H1 (cell line): ENCODE measurements at regions not wholly inside any gene's neighbourhood (a gene's known extent, or its start where the extent isn't known, plus 50 kb on each side); places are given as distances from the start of the nearest gene placed in this dataset.

Experiments used
- CTCF ChIA-PET: fragments of 300-600 bp; sonication (Branson Sonifier 250); formaldehyde crosslinking; loops from one replicate; lab custom pipeline; 2021; ENCODE audit not compliant: partially characterized antibody; lab: Charles Lee
- POLR2A ChIA-PET: fragments of 300-600 bp; sonication (Branson Sonifier 250); formaldehyde crosslinking; loops from one replicate; lab custom pipeline; 2021; ENCODE audit warnings: inconsistent platforms; ENCODE audit not compliant: partially characterized antibody; lab: Charles Lee
- DNase-seq, 2 experiments: peaks; one replicate each; pipeline versions ENCODE4 v3.0.0 to v3.0.0-alpha.2; 2010 to 2022; ENCODE audit warnings: low spot score in 2 of 2, low read depth in 1 of 2, mixed read lengths in 1 of 2
- FAIRE-seq: peaks from 2 replicates; lab custom pipeline; 2011; peaks lifted over from hg19 to GRCh38; lab: Jason Lieb, UNC
- H2AFZ ChIP-seq: 2 replicates; pipeline ENCODE4 v1.8.1; 2012; ENCODE audit warnings: low read length, inconsistent platforms
- H2AK5ac ChIP-seq: 2 replicates; pipeline ENCODE4 v1.6.1; 2013; ENCODE audit warnings: low read depth, low read length
- H2BK120ac ChIP-seq: replicated peaks from 2 replicates; pipeline ENCODE3; 2013; ENCODE audit warnings: low read depth, low read length, inconsistent platforms
- H2BK12ac ChIP-seq: 2 replicates; pipeline ENCODE4 v1.6.1; 2013; ENCODE audit warnings: low read depth, low read length
- H2BK15ac ChIP-seq: 2 replicates; pipeline ENCODE4 v1.6.1; 2013; ENCODE audit warnings: low read length
- H2BK20ac ChIP-seq: 2 replicates; pipeline ENCODE4 v1.6.1; 2013; ENCODE audit warnings: low read length
- H2BK5ac ChIP-seq: 2 replicates; pipeline ENCODE4 v1.6.1; 2013; ENCODE audit warnings: low read depth, low read length
- H3K14ac ChIP-seq: 2 replicates; pipeline ENCODE4 v1.6.1; 2013; ENCODE audit warnings: inconsistent platforms; ENCODE audit not compliant: insufficient read length
- H3K18ac ChIP-seq: 2 replicates; pipeline ENCODE4 v1.6.1; 2013; ENCODE audit warnings: low read length; ENCODE audit errors: extremely low read depth
- H3K23ac ChIP-seq: 2 replicates; pipeline ENCODE4 v1.6.1; 2013; ENCODE audit warnings: inconsistent platforms; ENCODE audit not compliant: insufficient read length
- H3K23me2 ChIP-seq: 2 replicates; pipeline ENCODE4 v1.6.1; 2013; ENCODE audit warnings: low read depth, low read length
- H3K27ac ChIP-seq: 2 replicates; pipeline ENCODE4 v1.6.1; 2011; ENCODE audit warnings: low read depth, low read length, inconsistent platforms
- H3K27me3 ChIP-seq, 4 experiments: replicated peaks in 1 of 4; 1 replicate in 1 of 4; 2 replicates in 3 of 4; pipeline versions ENCODE4 v1.6.1 to v1.8.1; 2011 to 2013; ENCODE audit warnings: low read length in 3 of 4, mild to moderate bottlenecking in 3 of 4, inconsistent platforms in 2 of 4, mixed read lengths in 2 of 4, moderate library complexity in 1 of 4; ENCODE audit not compliant: control insufficient read depth in 3 of 4, insufficient read depth in 3 of 4; ENCODE audit errors: extremely low read depth in 1 of 4
- H3K36me3 ChIP-seq, 4 experiments: 2 replicates each; pipeline versions ENCODE4 v1.6.1 to v1.8.1; 2011 to 2013; ENCODE audit warnings: mild to moderate bottlenecking in 4 of 4, low read length in 3 of 4, moderate library complexity in 2 of 4, control low read depth in 1 of 4, inconsistent platforms in 1 of 4; ENCODE audit not compliant: insufficient read depth in 4 of 4, control insufficient read depth in 2 of 4
- H3K4ac ChIP-seq: replicated peaks from 2 replicates; pipeline ENCODE3; 2013; ENCODE audit warnings: low read length, low read depth, mixed read lengths, inconsistent platforms; ENCODE audit not compliant: insufficient read length
- H3K4me1 ChIP-seq, 4 experiments: replicated peaks in 1 of 4; 1 replicate in 1 of 4; 2 replicates in 3 of 4; pipeline versions ENCODE4 v1.6.1 to v1.8.1; 2011 to 2013; ENCODE audit warnings: low read length in 3 of 4, inconsistent platforms in 2 of 4, mixed read lengths in 1 of 4; ENCODE audit not compliant: insufficient read depth in 4 of 4, control insufficient read depth in 3 of 4
- H3K4me2 ChIP-seq, 2 experiments: 2 replicates each; pipeline versions ENCODE4 v1.6.1 to v1.8.1; 2011 to 2013; ENCODE audit warnings: low read depth in 2 of 2, low read length in 2 of 2, control low read depth in 1 of 2, inconsistent platforms in 1 of 2, mild to moderate bottlenecking in 1 of 2; ENCODE audit not compliant: insufficient read depth in 1 of 2
- H3K4me3 ChIP-seq, 4 experiments: fragments of 200-600, 300-600 bp in 1 of 4; sonication (generic), shearing (Covaris generic), sonication (Bioruptor Twin) in 1 of 4; 2 replicates each; pipeline versions ENCODE4 v1.5.1 to v1.8.1; 2011 to 2016; ENCODE audit warnings: low read length in 4 of 4, low read depth in 3 of 4, control low read depth in 2 of 4, inconsistent platforms in 2 of 4, mild to moderate bottlenecking in 2 of 4, mixed read lengths in 1 of 4, moderate library complexity in 1 of 4; ENCODE audit not compliant: insufficient read depth in 2 of 4; ENCODE audit errors: extremely low read depth in 1 of 4
- H3K56ac ChIP-seq: replicated peaks from 2 replicates; pipeline ENCODE3; 2013; ENCODE audit warnings: low read depth, mild to moderate bottlenecking, mixed read lengths, low read length, inconsistent platforms; ENCODE audit not compliant: insufficient read length
- H3K79me1 ChIP-seq: 2 replicates; pipeline ENCODE4 v1.6.1; 2013; ENCODE audit warnings: low read depth, low read length, control low read depth
- H3K79me2 ChIP-seq, 2 experiments: 2 replicates each; pipeline versions ENCODE4 v1.6.1 to v1.8.1; 2012 to 2013; ENCODE audit warnings: low read length in 2 of 2, mild to moderate bottlenecking in 2 of 2, inconsistent platforms in 1 of 2; ENCODE audit not compliant: insufficient read depth in 2 of 2, control insufficient read depth in 1 of 2
- H3K9ac ChIP-seq, 4 experiments: replicated peaks in 1 of 4; 1 replicate in 1 of 4; 2 replicates in 3 of 4; pipeline versions ENCODE4 v1.6.1 to v1.8.1; 2011 to 2013; ENCODE audit warnings: low read depth in 3 of 4, low read length in 3 of 4, control low read depth in 2 of 4, mild to moderate bottlenecking in 2 of 4, moderate library complexity in 2 of 4, inconsistent platforms in 1 of 4; ENCODE audit errors: extremely low read depth in 1 of 4
- H3K9me3 ChIP-seq, 2 experiments: 2 replicates each; pipeline versions ENCODE4 v1.6.1 to v1.8.1; 2012 to 2013; ENCODE audit warnings: mild to moderate bottlenecking in 2 of 2, moderate library complexity in 2 of 2, control low read depth in 1 of 2, inconsistent platforms in 1 of 2, low read depth in 1 of 2, low read length in 1 of 2, mixed read lengths in 1 of 2; ENCODE audit not compliant: insufficient read depth in 2 of 2
- H4K20me1 ChIP-seq, 2 experiments: replicated peaks in 1 of 2; 2 replicates each; pipeline versions ENCODE3 to v1.8.1; 2011 to 2013; ENCODE audit warnings: inconsistent platforms in 2 of 2, low read length in 2 of 2, mild to moderate bottlenecking in 1 of 2; ENCODE audit not compliant: insufficient read depth in 2 of 2, control insufficient read depth in 1 of 2
- H4K5ac ChIP-seq: 2 replicates; pipeline ENCODE4 v1.6.1; 2013; ENCODE audit warnings: low read length, low read depth, mixed read lengths, inconsistent platforms; ENCODE audit not compliant: insufficient read length
- H4K8ac ChIP-seq: 2 replicates; pipeline ENCODE4 v1.8.0; 2013; ENCODE audit warnings: mild to moderate bottlenecking, moderate library complexity, low read length, inconsistent platforms; ENCODE audit not compliant: insufficient read depth; ENCODE audit errors: extremely low read depth
- H4K91ac ChIP-seq: replicated peaks from 2 replicates; pipeline ENCODE3; 2013; ENCODE audit warnings: low read length, mixed read lengths, inconsistent platforms; ENCODE audit not compliant: insufficient read length
- ASH2L ChIP-seq: fragments of 200-600, 300-600 bp; sonication (generic); IDR thresholded peaks from one replicate; pipeline ENCODE4 v1.7.1; 2017; ENCODE audit warnings: low read length
- CEBPB ChIP-seq: IDR thresholded peaks from 2 replicates; pipeline ENCODE4 v1.6.1; 2012; ENCODE audit warnings: low read depth, low read length
- EGR1 ChIP-seq: IDR thresholded peaks from 2 replicates; pipeline ENCODE4 v1.6.1; 2011; ENCODE audit warnings: low read depth, low read length, borderline replicate concordance
- JUND ChIP-seq: IDR thresholded peaks from 2 replicates; pipeline ENCODE4 v1.6.1; 2011; ENCODE audit warnings: mild to moderate bottlenecking, improper control_type of control experiment, low read length
- MAFK ChIP-seq: IDR thresholded peaks from 2 replicates; pipeline ENCODE4 v1.6.1; 2012; ENCODE audit warnings: low read depth, mild to moderate bottlenecking, improper control_type of control experiment, low read length
- POLR2AphosphoS5 ChIP-seq: IDR thresholded peaks from 2 replicates; pipeline ENCODE4 v1.6.1; 2011; ENCODE audit warnings: low read depth, low read length
- TCF12 ChIP-seq: IDR thresholded peaks from 2 replicates; pipeline ENCODE4 v1.6.1; 2011; ENCODE audit warnings: low read depth, mild to moderate bottlenecking, low read length
- TEAD4 ChIP-seq: IDR thresholded peaks from 2 replicates; pipeline ENCODE4 v1.6.1; 2012; ENCODE audit warnings: low read depth, low read length, inconsistent platforms, mixed read lengths
- WGBS, 2 experiments: shearing (Covaris generic) in 1 of 2; methylation state at CpG; one replicate each; pipeline versions ENCODE4 v1.1.6 to v1.1.7; 2013 to 2015; ENCODE audit warnings: low lambda C conversion rate in 2 of 2, mixed read lengths in 2 of 2, inconsistent platforms in 1 of 2, low coverage in 1 of 2, missing lambda C conversion rate in 1 of 2; ENCODE audit not compliant: insufficient replicate concordance in 2 of 2, insufficient coverage in 1 of 2, insufficient read length in 1 of 2; ENCODE audit errors: extremely low coverage in 1 of 2, missing lambda C conversion rate in 1 of 2; 5-methylcytosine and 5-hydroxymethylcytosine counted together

GRCh38 chr14:26217778-26218177 is 380.1 kb downstream of the NOVA1 start:
- Histone ChIP-seq H4K91ac (no peak overlapping the region), H3K79me2 (no peaks in the 10 kb centered on the region), H3K23ac (no peak overlapping the region), H3K18ac (no peak overlapping the region), H2BK12ac (no peak overlapping the region), H4K8ac (no peak overlapping the region), H2BK5ac (no peak overlapping the region), H3K79me1 (no peaks in the 10 kb centered on the region), H4K5ac (no peak overlapping the region), H3K4ac (no peak overlapping the region), H3K14ac (no peak overlapping the region), H4K20me1 (no peaks in the 10 kb centered on the region), H2AK5ac (no peak overlapping the region), H2BK120ac (no peak overlapping the region), H3K23me2 (no peaks in the 10 kb centered on the region), H3K9ac (no peak overlapping the region), H3K4me1 (no peaks in the 10 kb centered on the region), H2BK20ac (no peak overlapping the region), H2AFZ (no peak overlapping the region), H3K9me3 (no peaks in the 10 kb centered on the region), H3K4me3 (no peak overlapping the region), H3K4me2 (no peak overlapping the region), H3K36me3 (no peaks in the 10 kb centered on the region), H3K27ac (no peak overlapping the region), H2BK15ac (no peak overlapping the region), H3K56ac (no peak overlapping the region), H3K27me3 (no peaks in the 10 kb centered on the region)
- DNase-seq (no peak), FAIRE-seq (no peak)
- CTCF ChIA-PET, result no interaction called here
- POLR2A ChIA-PET, result interaction anchor here (1.2 kb wide), 1 partner anchor 9 kb away, joined by 4 read pairs; no protein-coding TSS in a partner anchor
- 93% methylated on average over 2 of the region's 2 CpGs; no CpG with 5 or more reads in 1 of the 2 experiments for WGBS, 2 experiments
- TF ChIP-seq CEBPB (no peak), TCF12 (no peak), TEAD4 (no peak), EGR1 (no peak), ASH2L (no peak), POLR2AphosphoS5 (no peak), JUND (no peak), MAFK (no peak)
